ENCODE measurements at regions not wholly inside any gene's neighbourhood (a gene's known extent, or its start where the extent isn't known, plus 50 kb on each side); places are given as distances from the start of the nearest gene placed in this dataset.

GRCh38 chr7:17520941-17521340 lies 222.5 kb downstream of the AHR start:
- DNase-seq (ENCODE audit: low spot score): no peak

DNA sequence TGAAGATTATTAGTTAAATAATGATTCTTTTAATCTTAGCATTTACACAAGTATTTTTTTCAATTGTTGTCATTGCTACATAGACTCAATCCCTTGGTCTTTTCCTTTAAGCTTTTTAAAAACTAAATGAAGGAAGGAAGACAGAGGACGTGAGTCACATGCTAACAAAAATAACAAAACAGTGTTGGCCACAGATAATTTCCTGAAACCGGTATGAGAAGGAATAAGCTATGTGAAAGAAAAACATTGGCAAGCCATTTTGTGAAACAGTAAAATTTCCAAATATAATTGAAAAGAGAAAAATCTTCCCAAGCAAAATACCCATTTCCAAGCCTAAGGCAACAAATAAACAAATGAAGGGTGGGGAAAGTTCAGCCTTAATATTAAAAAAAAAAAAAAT lies 223.0 kb downstream of the AHR start:
- no peak for DNase-seq (ENCODE audit: low spot score)

DNA sequence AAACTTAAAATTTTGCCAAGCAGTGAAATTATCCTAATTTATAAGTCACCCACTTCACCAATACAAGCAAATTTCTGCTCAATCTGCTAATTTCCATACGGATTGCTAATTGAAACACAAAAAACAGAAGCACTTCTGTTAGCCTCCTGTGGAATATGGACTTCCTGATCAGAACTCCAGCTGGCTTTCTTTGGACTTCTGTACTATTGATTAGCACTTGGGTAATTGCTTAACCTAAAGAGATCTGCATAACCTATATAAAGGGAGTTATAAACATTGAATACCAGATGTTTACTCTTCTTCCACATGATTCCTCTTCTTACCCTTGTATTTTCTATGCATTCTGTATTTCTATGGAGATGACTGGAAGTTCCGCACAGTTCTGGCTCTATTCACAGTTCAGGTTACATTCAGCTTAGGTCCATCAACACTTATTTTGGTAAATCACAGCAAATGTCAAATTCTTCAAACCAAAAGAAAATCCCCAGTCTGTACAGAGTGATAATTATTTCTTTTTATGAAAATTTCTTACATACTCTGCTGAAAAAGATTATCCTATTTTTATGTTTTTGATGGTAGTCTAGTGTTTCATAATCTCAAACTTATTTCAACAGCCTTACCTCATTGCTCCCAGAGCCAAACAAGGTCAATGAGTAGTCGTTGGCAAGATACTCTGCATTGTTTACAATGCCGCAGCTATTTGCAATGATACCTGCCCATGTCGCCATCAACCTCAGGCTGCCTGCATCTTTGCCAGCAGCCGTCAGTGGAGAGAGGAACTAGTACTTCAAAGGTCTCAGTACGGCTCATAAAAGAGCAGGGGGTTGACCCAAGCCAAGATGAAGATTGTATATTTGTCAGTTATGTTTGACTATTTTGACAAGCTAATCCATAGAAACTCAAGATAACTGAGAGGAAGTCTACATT lies 225.6 kb downstream of the AHR start:
- DNase-seq (ENCODE audit: low spot score): no peak

GRCh38 chr7:17524746-17525145 lies 226.3 kb downstream of the AHR start:
- no peak for DNase-seq (ENCODE audit: low spot score)

GRCh38 chr7:17526621-17527020 lies 228.2 kb downstream of the AHR start:
- no peak for DNase-seq (ENCODE audit: low spot score)

DNA sequence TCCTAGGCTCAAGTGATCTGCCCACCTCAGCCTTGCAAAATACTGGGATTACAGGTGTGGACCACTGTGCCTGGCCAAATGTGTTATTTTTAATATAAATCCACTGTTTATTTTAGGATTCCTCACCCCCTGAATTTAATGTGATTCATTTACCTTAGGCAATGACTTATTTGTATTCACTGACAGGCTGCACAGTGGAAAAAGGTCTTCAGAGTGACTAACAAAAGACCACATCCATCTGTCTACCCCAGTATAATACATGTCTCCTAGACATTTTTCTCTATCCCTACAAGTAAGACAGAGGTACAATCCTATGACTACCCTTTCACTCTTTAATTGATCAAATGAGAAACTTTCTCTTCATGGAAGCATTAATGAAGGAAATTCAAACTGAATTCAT lies 230.2 kb downstream of the AHR start:
- DNase-seq (ENCODE audit: low spot score): no peak

- DNase-seq (ENCODE audit: low spot score): no peak
Measured at GRCh38 chr7:17530244-17530643, 231.8 kb downstream of the AHR start.

GRCh38 chr7:17530741-17531421 lies 232.4 kb downstream of the AHR start:
- no peak for DNase-seq (ENCODE audit: low spot score)

- DNase-seq (ENCODE audit: low spot score): no peak
Measured at GRCh38 chr7:17532861-17533404, 234.5 kb downstream of the AHR start.

GRCh38 chr7:17534348-17534747 lies 235.9 kb downstream of the AHR start:
- no peak for DNase-seq (ENCODE audit: low spot score)

GRCh38 chr7:17535776-17536175 lies 237.3 kb downstream of the AHR start:
- DNase-seq (ENCODE audit: low spot score): no peak

DNA sequence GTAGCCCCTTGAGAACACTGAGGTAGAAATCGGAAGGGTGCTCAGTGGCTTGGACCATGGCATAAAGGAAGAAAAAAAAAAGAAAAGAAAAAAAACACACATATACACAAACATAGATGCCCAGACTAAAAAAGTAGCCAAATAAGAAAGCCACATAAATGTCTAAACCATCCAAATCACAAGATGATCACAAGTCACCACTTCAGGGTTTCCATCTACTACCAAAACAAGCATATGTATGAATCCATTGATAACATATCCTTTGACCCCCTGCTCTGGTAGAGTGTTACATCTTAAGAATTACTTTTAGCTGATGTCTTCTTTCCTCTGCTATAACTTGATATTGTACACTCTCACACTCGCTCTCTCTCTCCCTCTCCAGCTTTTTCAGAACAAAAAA lies 245.9 kb downstream of the AHR start:
- DNase-seq (ENCODE audit: low spot score): no peak

DNA sequence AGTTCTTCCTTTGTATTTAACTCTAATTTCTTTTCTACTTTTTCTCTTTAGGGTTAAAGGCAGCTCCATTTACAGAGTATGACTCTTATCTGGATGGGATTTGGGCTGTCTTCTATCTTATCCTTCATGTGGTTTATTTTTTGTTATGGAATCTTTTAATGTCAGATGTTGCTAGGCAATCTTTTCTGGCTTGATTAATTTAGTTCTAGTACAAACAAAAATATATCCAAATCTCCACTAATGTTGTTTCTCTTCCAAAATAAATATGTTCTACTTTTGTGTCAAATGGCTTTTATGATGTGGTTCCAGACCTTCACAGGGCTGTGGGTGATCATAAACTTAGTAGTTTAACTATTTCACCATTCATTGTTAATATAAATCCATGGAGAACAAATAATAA lies 246.9 kb downstream of the AHR start:
- no peak for DNase-seq (ENCODE audit: low spot score)

- no peak for DNase-seq (ENCODE audit: low spot score)
Measured at GRCh38 chr7:17546189-17546588, 247.7 kb downstream of the AHR start.

GRCh38 chr7:17546592-17546991 lies 248.1 kb downstream of the AHR start:
- DNase-seq (ENCODE audit: low spot score): no peak

GRCh38 chr7:17548014-17548653 lies 249.7 kb downstream of the AHR start:
- no peak for DNase-seq (ENCODE audit: low spot score)

GRCh38 chr7:17549406-17549805 lies 251.0 kb downstream of the AHR start:
- DNase-seq (ENCODE audit: low spot score): no peak

DNA sequence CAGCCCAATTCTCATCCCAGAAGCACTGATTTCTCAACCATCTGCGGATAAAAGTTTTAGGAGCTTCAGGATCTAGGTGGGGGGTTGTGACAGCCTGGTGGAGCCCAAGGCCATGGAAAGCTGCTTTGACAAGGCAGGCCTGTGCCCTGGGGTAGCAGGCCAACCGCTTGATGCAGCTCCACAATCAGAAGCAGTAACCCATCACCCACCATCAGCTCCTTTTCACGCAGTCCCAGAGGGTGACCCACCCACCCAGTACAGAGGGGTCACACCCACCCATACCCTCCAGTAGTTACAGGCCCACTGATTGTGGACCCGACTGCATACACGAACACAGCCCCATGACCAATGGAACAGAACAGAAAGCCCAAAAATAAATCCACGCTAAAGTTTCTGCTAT lies 253.9 kb downstream of the AHR start:
- no peak for DNase-seq (ENCODE audit: low spot score)

DNA sequence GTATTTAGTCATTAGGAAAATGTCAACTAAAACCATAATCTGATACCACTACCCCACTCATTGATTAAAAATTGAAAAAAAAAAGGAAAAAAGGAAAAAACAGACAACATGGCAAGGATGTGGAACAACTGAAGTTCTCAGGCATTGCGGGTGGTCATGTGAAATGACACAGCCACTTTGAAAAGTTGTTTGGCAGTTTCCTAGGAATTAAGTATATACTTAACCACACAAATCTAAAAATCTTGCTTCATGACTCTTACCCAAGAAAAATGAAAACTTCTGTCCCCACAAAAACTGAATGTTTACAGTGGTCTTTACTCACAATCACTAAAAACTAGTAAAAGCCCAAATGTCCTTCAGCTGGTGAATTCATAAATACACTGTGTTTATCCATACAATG lies 254.5 kb downstream of the AHR start:
- no peak for DNase-seq (ENCODE audit: low spot score)

- no peak for DNase-seq (ENCODE audit: low spot score)
Measured at GRCh38 chr7:17554341-17555015, 256.0 kb downstream of the AHR start.

DNA sequence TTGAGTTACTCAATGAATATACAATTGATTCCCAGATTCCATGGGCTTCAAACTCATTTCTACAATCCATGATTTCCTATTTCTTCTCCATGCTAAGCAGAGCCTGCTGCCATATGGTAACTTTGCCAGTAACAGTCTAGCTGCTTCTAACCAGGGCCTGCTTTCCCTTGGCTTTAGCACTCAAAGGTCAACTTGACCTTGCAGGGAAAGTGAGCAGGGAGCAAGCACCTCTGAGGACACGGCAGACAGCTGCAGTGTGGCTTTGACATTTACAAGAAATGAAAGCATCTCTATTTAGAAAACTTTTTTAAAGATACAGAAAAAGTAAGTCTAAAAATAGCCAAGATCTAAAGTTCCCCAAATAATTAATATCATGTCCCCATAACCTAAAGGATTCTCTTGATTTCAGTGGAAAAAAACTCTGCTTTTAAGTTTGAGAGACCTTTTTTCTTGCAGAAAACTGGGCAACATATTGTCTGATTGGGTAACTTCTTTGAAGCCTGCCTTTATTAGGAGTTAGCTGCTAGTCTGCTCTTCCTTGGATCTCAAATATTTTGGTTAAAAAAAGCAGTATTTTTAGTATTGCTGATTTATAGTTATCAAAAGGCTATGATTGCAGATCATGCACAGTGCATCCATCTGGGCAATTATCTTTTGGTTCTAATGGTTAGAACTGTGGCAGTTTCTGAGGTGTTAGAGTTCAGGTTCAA lies 257.9 kb downstream of the AHR start:
- no peak for DNase-seq (ENCODE audit: low spot score)
